Left ventricle myocardium superior (tissue), 1 donor: ENCODE measurements at regions not wholly inside any gene's neighbourhood (a gene's known extent, or its start where the extent isn't known, plus 50 kb on each side); places are given as distances from the start of the nearest gene placed in this dataset.

ENCODE experiments used
- ATAC-seq: fragments of 200-7000 bp; cut with Tn5 transposase; one replicate; pipeline ENCODE4 v1.9.1; 2020; ENCODE audit warnings: mild to moderate bottlenecking, moderate library complexity
- DNase-seq: peaks from one replicate; pipeline ENCODE4 v3.0.0-alpha.2; 2020
- intact Hi-C: fragments of 100-400 bp; cut with micrococcal nuclease; formaldehyde crosslinking; loops from one replicate; pipeline ENCODE4 v1.11.0; 2022
- donor health status: DM: no; HTN: yes; CAD: no; lungs with severe emphysema.

GRCh38 chr6:165968408-165968807 lies 199.2 kb downstream of the TBXT start:
- no peak for ATAC-seq
- DNase-seq, result no peak
- intact Hi-C loops, result no loop called here

- DNase-seq (no peak), ATAC-seq (no peak)
- intact Hi-C loops, result no loop called here
These were observed 199.7 kb downstream of the TBXT start for GRCh38 chr6:165967810-165968407.

- DNase-seq, result no peak
- intact Hi-C loops, result no loop called here
These were observed 203.9 kb downstream of the TBXT start for GRCh38 chr6:165963750-165964149.

GRCh38 chr6:165962366-165962765 lies 205.3 kb downstream of the TBXT start:
- DNase-seq, result no peak
- intact Hi-C loops, result no loop called here
- ATAC-seq, result no peak

More at GRCh38 chr6:165963750-165964149, 203.9 kb downstream of the TBXT start:
- no peak for ATAC-seq

GRCh38 chr6:165961233-165961632 lies 206.4 kb downstream of the TBXT start:
- intact Hi-C loops, result no loop called here
- DNase-seq (no peak), ATAC-seq (no peak)

- ATAC-seq, result no peak
These were observed 207.0 kb downstream of the TBXT start for GRCh38 chr6:165960695-165961094.

GRCh38 chr6:165959627-165960026 lies 208.0 kb downstream of the TBXT start:
- no peak for ATAC-seq
- intact Hi-C loops, result no loop called here
- no peak for DNase-seq

More at GRCh38 chr6:165960695-165961094, 207.0 kb downstream of the TBXT start:
- intact Hi-C loops, result no loop called here
- no peak for DNase-seq

- intact Hi-C loops, result no loop called here
- DNase-seq (no peak), ATAC-seq (no peak)
These were observed 210.8 kb downstream of the TBXT start for GRCh38 chr6:165956874-165957273.

- DNase-seq (no peak), ATAC-seq (no peak)
- intact Hi-C loops, result no loop called here
These were observed 215.1 kb downstream of the TBXT start for GRCh38 chr6:165952514-165952913.

- intact Hi-C loops, result no loop called here
- DNase-seq (no peak), ATAC-seq (no peak)
These were observed 217.3 kb downstream of the TBXT start for GRCh38 chr6:165950316-165950715.

GRCh38 chr6:165949324-165949723 lies 218.3 kb downstream of the TBXT start:
- ATAC-seq (no peak), DNase-seq (no peak)
- intact Hi-C loops, result no loop called here

GRCh38 chr6:165944002-165944466 lies 223.6 kb downstream of the TBXT start:
- ATAC-seq (no peak), DNase-seq (no peak)
- intact Hi-C loops, result no loop called here

- DNase-seq, result no peak
- ATAC-seq, result no peak
- intact Hi-C loops, result no loop called here
These were observed 225.9 kb downstream of the TBXT start for GRCh38 chr6:165941786-165942185.

- ATAC-seq, result no peak
- intact Hi-C loops, result no loop called here
- DNase-seq, result no peak
These were observed 226.3 kb downstream of the TBXT start for GRCh38 chr6:165941249-165941775.

- intact Hi-C loops, result no loop called here
- ATAC-seq, result no peak
- DNase-seq, result no peak
These were observed 227.3 kb downstream of the TBXT start for GRCh38 chr6:165940366-165940765.

- intact Hi-C loops, result no loop called here
- DNase-seq (no peak), ATAC-seq (no peak)
These were observed 227.9 kb downstream of the TBXT start for GRCh38 chr6:165939601-165940290.

- DNase-seq (no peak), ATAC-seq (no peak)
- intact Hi-C loops, result no loop called here
These were observed 228.6 kb downstream of the TBXT start for GRCh38 chr6:165939047-165939446.

- ATAC-seq, result no peak
- intact Hi-C loops, result no loop called here
- no peak for DNase-seq
These were observed 229.9 kb downstream of the TBXT start for GRCh38 chr6:165937564-165938358.

- intact Hi-C loops, result no loop called here
- DNase-seq (no peak), ATAC-seq (no peak)
These were observed 231.0 kb downstream of the TBXT start for GRCh38 chr6:165936660-165937059.

GRCh38 chr6:165936096-165936495 lies 231.6 kb downstream of the TBXT start:
- intact Hi-C loops, result no loop called here
- DNase-seq (no peak), ATAC-seq (no peak)
